CD4-positive, alpha-beta memory T cell (primary cell): ENCODE measurements at regions not wholly inside any gene's neighbourhood (a gene's known extent, or its start where the extent isn't known, plus 50 kb on each side); places are given as distances from the start of the nearest gene placed in this dataset.
A peak's percentile ranks its signal among the peaks of the same experiment; 100 is the strongest.

Experiments
- CTCF ChIA-PET: fragments of 350-600 bp; sonication (Branson Sonifier 250); formaldehyde crosslinking; loops from one replicate; lab custom pipeline; 2021; ENCODE audit warnings: inconsistent platforms; ENCODE audit not compliant: partially characterized antibody; lab: Charles Lee
- POLR2A ChIA-PET: fragments of 350-600 bp; sonication (Branson Sonifier 250); formaldehyde crosslinking; loops from one replicate; lab custom pipeline; 2021; ENCODE audit not compliant: partially characterized antibody; lab: Charles Lee
- DNase-seq, 5 donors: peaks; one replicate each; pipeline versions ENCODE4 v3.0.0 to v3.0.0-alpha.2; 2020 to 2022; ENCODE audit warnings: mixed read lengths in 1 of 5
- H3K27ac ChIP-seq: one replicate; pipeline ENCODE4 v1.7.0; 2013; ENCODE audit warnings: low read depth, low read length
- H3K27me3 ChIP-seq: 2 replicates; pipeline ENCODE4 v1.7.0; 2013; ENCODE audit warnings: mild to moderate bottlenecking, low read length, moderate library complexity; ENCODE audit not compliant: insufficient read depth
- H3K36me3 ChIP-seq: 2 replicates; pipeline ENCODE4 v1.7.0; 2013; ENCODE audit warnings: mild to moderate bottlenecking, low read length, moderate library complexity; ENCODE audit not compliant: insufficient read depth
- H3K4me1 ChIP-seq: 2 replicates; pipeline ENCODE4 v1.7.0; 2013; ENCODE audit warnings: mild to moderate bottlenecking, low read length, moderate library complexity; ENCODE audit not compliant: insufficient read depth
- H3K4me3 ChIP-seq, 2 donors: one replicate each; pipeline ENCODE4 v1.7.0; 2013; ENCODE audit warnings: low read length in 2 of 2, mild to moderate bottlenecking in 1 of 2
- H3K9me3 ChIP-seq, 2 donors: one replicate each; pipeline ENCODE4 v1.7.0; 2013; ENCODE audit warnings: low read length in 2 of 2, control low read depth in 1 of 2; ENCODE audit not compliant: control insufficient read depth in 1 of 2
- H3K27ac Mint-ChIP-seq, 7 donors: one replicate each; pipeline ENCODE4 v1.8.0; 2020 to 2021; ENCODE audit warnings: mixed read lengths in 7 of 7, mild to moderate bottlenecking in 6 of 7, inconsistent platforms in 3 of 7, moderate library complexity in 3 of 7
- H3K27me3 Mint-ChIP-seq, 2 donors: one replicate each; pipeline ENCODE4 v1.8.0; 2020 to 2021; ENCODE audit warnings: mixed read lengths in 2 of 2
- H3K36me3 Mint-ChIP-seq, 2 donors: one replicate each; pipeline ENCODE4 v1.8.0; 2020 to 2021; ENCODE audit warnings: mixed read lengths in 2 of 2, inconsistent platforms in 1 of 2, mild to moderate bottlenecking in 1 of 2
- H3K4me1 Mint-ChIP-seq, 4 donors: one replicate each; pipeline ENCODE4 v1.8.0; 2020 to 2021; ENCODE audit warnings: mixed read lengths in 4 of 4, mild to moderate bottlenecking in 1 of 4
- H3K4me3 Mint-ChIP-seq, 8 donors: one replicate each; pipeline ENCODE4 v1.8.0; 2020 to 2021; ENCODE audit warnings: mixed read lengths in 8 of 8, mild to moderate bottlenecking in 7 of 8, moderate library complexity in 6 of 8, inconsistent platforms in 3 of 8
- H3K9me3 Mint-ChIP-seq, 8 donors: one replicate each; pipeline ENCODE4 v1.8.0; 2020 to 2021; ENCODE audit warnings: mixed read lengths in 8 of 8, mild to moderate bottlenecking in 5 of 8, inconsistent platforms in 3 of 8, moderate library complexity in 1 of 8
- intact Hi-C: fragments of 100-400 bp; cut with micrococcal nuclease; formaldehyde crosslinking; loops from one replicate; pipeline ENCODE4 v1.15.1; 2023

DNA sequence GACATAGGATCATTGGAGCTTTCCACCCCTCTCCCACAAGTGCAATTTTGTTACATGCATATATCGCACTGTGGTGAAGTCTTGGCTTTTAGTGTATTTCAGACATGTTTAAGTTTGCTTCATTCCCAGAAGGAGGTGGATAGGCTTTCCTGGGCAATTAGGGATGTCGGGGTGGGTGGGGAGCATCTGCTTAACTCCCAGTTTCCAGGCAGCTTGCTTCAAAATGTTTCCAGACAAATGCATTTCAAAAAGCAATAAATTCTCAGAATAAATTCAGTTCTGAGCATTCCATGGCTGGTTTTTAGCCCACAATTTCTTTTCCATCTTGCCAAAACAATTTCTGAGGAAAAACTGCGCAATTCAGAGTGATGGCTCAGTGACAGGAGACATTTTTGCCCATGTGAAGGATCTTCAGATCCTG, 227.7 kb upstream of the ZPLD1 start:
- H3K9me3 Mint-ChIP-seq, result peaks cover 0 to 11% (median 4%) of the 10 kb centered on the region in 8 donors
- no peaks in the 10 kb centered on the region for H3K9me3 ChIP-seq
- no peak overlapping the region for H3K27ac ChIP-seq
- H3K27me3 ChIP-seq, result no peaks in the 10 kb centered on the region
- no peak overlapping the region for H3K27ac Mint-ChIP-seq
- intact Hi-C loops, result no loop called here
- peaks cover 0 to 2% of the 10 kb centered on the region in 2 donors for H3K27me3 Mint-ChIP-seq
- H3K4me3 ChIP-seq, result no peak overlapping the region
- H3K36me3 ChIP-seq, result no peaks in the 10 kb centered on the region
- H3K4me1 ChIP-seq, result no peaks in the 10 kb centered on the region
- H3K36me3 Mint-ChIP-seq, result peaks cover 0 to 6% of the 10 kb centered on the region in 2 donors
- ChIA-PET POLR2A (no interaction called here), CTCF (interaction anchor here (0.6 kb wide), 1 partner anchor 404 kb away, joined by 3 read pairs; no protein-coding TSS in a partner anchor)
- H3K4me1 Mint-ChIP-seq, result no peaks in the 10 kb centered on the region
- H3K4me3 Mint-ChIP-seq, result no peak overlapping the region
- DNase-seq, result no peak

DNA sequence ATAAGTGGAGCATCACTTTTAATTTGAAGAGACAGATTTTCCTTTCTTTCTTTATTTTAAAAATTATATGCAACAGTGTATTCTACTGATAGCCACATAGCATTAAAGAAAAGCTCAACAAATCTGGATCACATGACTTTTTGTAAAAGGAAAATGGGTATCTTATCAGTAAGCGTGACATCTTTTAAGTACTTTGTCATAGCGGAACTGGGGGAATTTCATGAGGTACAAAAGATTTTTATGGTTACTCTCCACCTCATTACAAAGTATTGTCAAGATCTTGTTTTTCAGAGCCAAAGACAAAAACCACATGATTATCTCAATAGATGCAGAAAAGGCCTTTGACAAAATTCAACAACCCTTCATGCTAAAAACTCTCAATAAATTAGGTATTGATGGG, 219.6 kb upstream of the ZPLD1 start:
- Mint-ChIP-seq H3K27me3 (peaks cover 2 to 7% of the 10 kb centered on the region in 2 donors), H3K4me3 (no peak overlapping the region), H3K9me3 (peaks cover 0 to 6% (median 0%) of the 10 kb centered on the region in 8 donors), H3K27ac (peak overlapping the region in 1 of 7 donors; percentile 29), H3K36me3 (peaks cover 0 to 6% of the 10 kb centered on the region in 2 donors), H3K4me1 (peaks cover 0 to 2% (median 0%) of the 10 kb centered on the region in 4 donors)
- no peaks in the 10 kb centered on the region for H3K9me3 ChIP-seq
- ChIA-PET CTCF (no interaction called here), POLR2A (no interaction called here)
- no peak overlapping the region for H3K4me3 ChIP-seq
- H3K27me3 ChIP-seq, result no peaks in the 10 kb centered on the region
- intact Hi-C loops, result no loop called here
- no peak overlapping the region for H3K27ac ChIP-seq
- no peaks in the 10 kb centered on the region for H3K4me1 ChIP-seq
- no peaks in the 10 kb centered on the region for H3K36me3 ChIP-seq
- no peak for DNase-seq

DNA sequence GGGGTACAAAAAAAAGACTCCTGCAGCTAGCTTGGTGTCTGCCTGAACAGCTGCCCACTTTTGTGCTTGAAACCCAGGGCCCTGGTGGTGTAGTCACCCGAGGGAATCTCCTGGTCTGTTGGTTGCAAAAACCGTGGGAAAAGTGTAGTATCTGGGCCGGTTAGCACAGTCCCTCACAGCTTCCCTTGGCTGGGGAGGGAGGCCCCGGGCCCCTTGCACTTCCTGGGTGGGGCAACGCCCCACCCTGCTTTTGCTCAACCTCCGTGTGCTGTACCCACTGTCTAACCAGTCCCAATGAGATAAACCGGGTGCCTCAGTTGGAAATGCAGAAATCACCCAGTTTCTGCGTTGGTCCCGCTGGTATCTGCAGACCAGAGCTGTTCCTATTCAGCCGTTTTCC, 211.7 kb upstream of the ZPLD1 start:
- DNase-seq, result no peak
- Histone ChIP-seq H3K4me1 (peaks cover 22% of the 10 kb centered on the region), H3K4me3 (no peak overlapping the region), H3K27ac (no peak overlapping the region), H3K36me3 (no peaks in the 10 kb centered on the region), H3K9me3 (no peaks in the 10 kb centered on the region), H3K27me3 (no peaks in the 10 kb centered on the region)
- ChIA-PET CTCF (interaction anchor here (4.0 to 13.5 kb wide), 2 partner anchors 406 to 415 kb away, joined by 31 to 573 read pairs; no protein-coding TSS in a partner anchor), POLR2A (interaction anchor here (1.0 to 1.1 kb wide), 2 partner anchors 373 to 413 kb away, joined by 4 to 6 read pairs; partner anchors contain the start of gene NFKBIZ)
- Mint-ChIP-seq H3K36me3 (no peaks in the 10 kb centered on the region), H3K27ac (peak overlapping the region in 2 of 7 donors; percentile 48 to 57), H3K27me3 (no peaks in the 10 kb centered on the region), H3K9me3 (peaks cover 0 to 6% (median 0%) of the 10 kb centered on the region in 8 donors), H3K4me1 (peaks cover 14 to 29% (median 23%) of the 10 kb centered on the region in 4 donors), H3K4me3 (peak overlapping the region in 4 of 8 donors; percentile 29 to 62 (median 41))
- intact Hi-C loops, result loop anchor here (10.0 kb wide), 1 partner anchor 452 kb away; no protein-coding TSS in a partner anchor

DNA sequence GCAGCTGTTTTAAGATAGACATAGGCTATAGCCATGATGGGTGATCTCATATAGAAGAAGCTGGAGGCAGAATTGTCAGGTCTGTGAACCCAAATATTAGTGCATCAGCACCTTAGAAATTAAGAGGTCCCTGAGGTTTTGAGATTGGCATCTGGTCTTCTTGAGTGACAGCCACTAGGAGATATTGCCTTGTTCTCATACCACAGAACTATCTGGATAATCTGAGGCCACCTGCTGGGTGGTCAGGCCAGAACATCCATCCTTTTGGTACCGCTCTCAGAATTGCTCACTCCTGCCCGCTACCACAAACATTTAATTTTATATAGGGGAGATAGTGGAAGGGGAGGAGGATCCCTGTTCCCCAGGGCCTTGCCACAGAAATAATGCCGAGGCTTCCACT, 210.6 kb upstream of the ZPLD1 start:
- no peaks in the 10 kb centered on the region for H3K27me3 Mint-ChIP-seq
- CTCF ChIA-PET, result interaction anchor here (0.6 to 13.5 kb wide), 8 partner anchors 19 to 416 kb away, joined by 3 to 573 read pairs (median 9); no protein-coding TSS in a partner anchor
- H3K27ac ChIP-seq, result no peak overlapping the region
- no peaks in the 10 kb centered on the region for H3K9me3 ChIP-seq
- intact Hi-C loops, result loop anchor here (10.0 kb wide), 1 partner anchor 451 kb away; no protein-coding TSS in a partner anchor
- H3K4me1 Mint-ChIP-seq, result peaks cover 17 to 29% (median 26%) of the 10 kb centered on the region in 4 donors
- POLR2A ChIA-PET, result interaction anchor here (1.2 kb wide), 1 partner anchor 414 kb away, joined by 5 read pairs; no protein-coding TSS in a partner anchor
- DNase-seq, result no peak
- H3K36me3 ChIP-seq, result no peaks in the 10 kb centered on the region
- H3K4me1 ChIP-seq, result peaks cover 22% of the 10 kb centered on the region
- no peaks in the 10 kb centered on the region for H3K36me3 Mint-ChIP-seq
- peaks cover 0 to 6% (median 0%) of the 10 kb centered on the region in 8 donors for H3K9me3 Mint-ChIP-seq
- no peaks in the 10 kb centered on the region for H3K27me3 ChIP-seq
- no peak overlapping the region for H3K4me3 Mint-ChIP-seq
- no peak overlapping the region for H3K4me3 ChIP-seq
- peak overlapping the region in 2 of 7 donors; percentile 25 to 79 for H3K27ac Mint-ChIP-seq

DNA sequence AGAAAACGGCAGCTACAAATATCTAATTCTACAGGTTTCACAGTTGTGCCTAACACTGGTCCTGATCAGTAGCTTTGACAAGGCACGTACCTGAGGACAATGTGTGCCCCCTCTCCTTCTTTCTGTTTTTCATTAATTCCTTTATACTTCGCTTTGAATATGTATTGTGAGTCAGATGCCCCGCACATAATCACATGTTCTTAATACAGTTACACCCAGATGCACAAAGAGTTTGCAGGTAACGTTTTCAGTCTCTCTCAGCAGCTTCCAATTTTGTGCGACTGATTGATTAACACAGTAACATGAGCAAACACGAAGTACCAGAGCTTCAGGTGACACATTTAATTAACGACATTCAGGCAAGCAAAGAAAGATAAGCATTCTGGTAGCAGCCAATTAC, 209.8 kb upstream of the ZPLD1 start:
- intact Hi-C loops, result loop anchor here (1.0 to 10.0 kb wide), 6 partner anchors 168 to 450 kb away; no protein-coding TSS in a partner anchor
- no peak overlapping the region for H3K4me3 ChIP-seq
- H3K27me3 ChIP-seq, result no peaks in the 10 kb centered on the region
- Mint-ChIP-seq H3K9me3 (peaks cover 0 to 2% (median 0%) of the 10 kb centered on the region in 8 donors), H3K27ac (no peak overlapping the region), H3K27me3 (peaks cover 0 to 2% of the 10 kb centered on the region in 2 donors), H3K36me3 (no peaks in the 10 kb centered on the region), H3K4me1 (peaks cover 18 to 33% (median 30%) of the 10 kb centered on the region in 4 donors), H3K4me3 (no peak overlapping the region)
- no peak overlapping the region for H3K27ac ChIP-seq
- H3K36me3 ChIP-seq, result no peaks in the 10 kb centered on the region
- ChIA-PET POLR2A (interaction anchor here (0.8 to 1.8 kb wide), 8 partner anchors 376 to 538 kb away, joined by 3 to 11 read pairs (median 4); partner anchors contain the start of genes NFKBIZ and RPL24), CTCF (interaction anchor here (0.6 to 13.5 kb wide), 44 partner anchors 9 to 534 kb away, joined by 3 to 573 read pairs (median 5); partner anchors contain the start of genes CEP97 and NFKBIZ)
- no peak for DNase-seq
- H3K9me3 ChIP-seq, result no peaks in the 10 kb centered on the region
- H3K4me1 ChIP-seq, result peaks cover 22% of the 10 kb centered on the region

DNA sequence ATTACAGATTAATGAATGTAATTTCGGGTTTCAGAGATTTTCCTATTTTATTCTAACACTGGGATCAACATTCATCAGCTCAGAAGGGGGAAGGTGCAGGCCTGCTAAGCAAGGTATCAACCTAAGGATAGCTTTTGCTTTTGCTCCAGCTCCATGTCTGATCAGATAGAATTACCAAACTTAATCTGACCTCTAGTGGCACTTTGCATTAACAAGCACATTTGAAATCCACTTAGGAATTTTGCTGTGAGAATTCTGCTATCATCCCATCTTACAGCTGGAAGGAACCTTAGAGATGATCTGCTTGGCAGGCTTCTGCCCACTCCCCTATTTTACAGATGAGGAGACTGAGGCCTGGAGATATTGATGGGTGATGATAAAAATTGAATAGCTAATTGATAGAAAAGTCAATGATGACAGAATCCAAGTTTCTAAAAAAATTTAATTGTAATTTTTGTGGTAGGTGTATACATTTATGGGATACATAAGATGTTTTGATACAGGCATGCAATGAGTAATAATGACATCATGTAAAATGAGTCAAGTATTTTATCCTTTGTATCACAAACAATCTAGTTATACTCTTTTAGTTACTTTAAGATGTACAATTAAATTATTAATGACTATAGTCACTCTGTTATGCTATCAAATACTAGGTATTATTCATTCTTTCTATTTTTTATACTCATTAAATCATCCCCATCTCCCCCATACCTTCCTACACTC, 209.2 kb upstream of the ZPLD1 start:
- no peak overlapping the region for H3K27ac Mint-ChIP-seq
- DNase-seq, result peak in 4 of 5 donors; percentile 30 to 37 (median 36)
- ChIA-PET POLR2A (interaction anchor here (0.8 to 1.8 kb wide), 9 partner anchors 370 to 539 kb away, joined by 3 to 11 read pairs (median 4); partner anchors contain the start of genes NFKBIZ and RPL24), CTCF (interaction anchor here (0.6 to 13.5 kb wide), 46 partner anchors 9 to 535 kb away, joined by 3 to 573 read pairs (median 4); partner anchors contain the start of genes CEP97 and NFKBIZ)
- H3K4me3 Mint-ChIP-seq, result no peak overlapping the region
- peaks cover 22% of the 10 kb centered on the region for H3K4me1 ChIP-seq
- H3K4me1 Mint-ChIP-seq, result peaks cover 18 to 33% (median 30%) of the 10 kb centered on the region in 4 donors
- intact Hi-C loops, result loop anchor here (1.0 to 10.0 kb wide), 6 partner anchors 168 to 449 kb away; no protein-coding TSS in a partner anchor
- H3K4me3 ChIP-seq, result no peak overlapping the region
- H3K27me3 ChIP-seq, result no peaks in the 10 kb centered on the region
- no peaks in the 10 kb centered on the region for H3K36me3 ChIP-seq
- peaks cover 0 to 2% (median 0%) of the 10 kb centered on the region in 8 donors for H3K9me3 Mint-ChIP-seq
- no peaks in the 10 kb centered on the region for H3K9me3 ChIP-seq
- H3K27ac ChIP-seq, result no peak overlapping the region
- H3K36me3 Mint-ChIP-seq, result no peaks in the 10 kb centered on the region
- H3K27me3 Mint-ChIP-seq, result peaks cover 0 to 2% of the 10 kb centered on the region in 2 donors
